ENCODE measurements at regions not wholly inside any gene's neighbourhood (a gene's known extent, or its start where the extent isn't known, plus 50 kb on each side); places are given as distances from the start of the nearest gene placed in this dataset.

- TF ChIP-seq CTCF (IDR thresholded peaks at IDR 0.05 in 8 of 11, conservative IDR thresholded peaks at IDR 0.05 in 3 of 11) (no peak), POLR2A (IDR thresholded peaks at IDR 0.05) (no peak)
These were observed 1074.2 kb upstream of the INTU start for GRCh38 chr4:126558596-126558995.

Measured in spleen (tissue), 7 donors.